H1 (cell line): ENCODE measurements at regions not wholly inside any gene's neighbourhood (a gene's known extent, or its start where the extent isn't known, plus 50 kb on each side); places are given as distances from the start of the nearest gene placed in this dataset.

ENCODE experiments used
- BRCA1 ChIP-seq: IDR thresholded peaks from 2 replicates; pipeline ENCODE4 v1.6.1; 2012; ENCODE audit warnings: low read depth, low read length, improper control_type of control experiment
- CBX5 ChIP-seq: fragments of 300-800, 300-1000 bp; sonication (generic); IDR thresholded peaks from 2 replicates; pipeline ENCODE4 v1.7.1; 2016; ENCODE audit warnings: antibody characterized with exemption, low read length, low read depth
- CBX8 ChIP-seq: fragments of 300-800, 300-1000 bp; sonication (generic); IDR thresholded peaks from 2 replicates; pipeline ENCODE4 v1.7.1; 2016; ENCODE audit warnings: low read depth, low read length, borderline replicate concordance
- CHD7 ChIP-seq: fragments of 300-600 bp; sonication (generic); IDR thresholded peaks from 2 replicates; pipeline ENCODE4 v1.7.1; 2012; ENCODE audit warnings: low read length, moderate library complexity, mild to moderate bottlenecking, inconsistent platforms; ENCODE audit not compliant: insufficient replicate concordance
- EP300 ChIP-seq, 2 experiments: IDR thresholded peaks; 1 replicate in 1 of 2; 2 replicates in 1 of 2; pipeline ENCODE4 v1.6.1; 2011 to 2012; ENCODE audit warnings: low read depth in 2 of 2, low read length in 2 of 2, mild to moderate bottlenecking in 2 of 2, borderline replicate concordance in 1 of 2, inconsistent platforms in 1 of 2, moderate library complexity in 1 of 2
- JUN ChIP-seq: IDR thresholded peaks from 2 replicates; pipeline ENCODE4 v1.6.1; 2011; ENCODE audit warnings: low read depth, mild to moderate bottlenecking, improper control_type of control experiment, low read length
- KDM4A ChIP-seq: IDR thresholded peaks from one replicate; pipeline ENCODE4 v1.7.1; 2012; ENCODE audit warnings: low read depth, mild to moderate bottlenecking, moderate library complexity, low read length, inconsistent platforms; ENCODE audit not compliant: severe bottlenecking
- POLR2AphosphoS5 ChIP-seq: IDR thresholded peaks from 2 replicates; pipeline ENCODE4 v1.6.1; 2011; ENCODE audit warnings: low read depth, low read length
- SIN3A ChIP-seq, 2 experiments: IDR thresholded peaks in 1 of 2; conservative IDR thresholded peaks in 1 of 2; 2 replicates each; pipeline ENCODE4 v1.6.1; 2011 to 2012; ENCODE audit warnings: low read length in 2 of 2, improper control_type of control experiment in 1 of 2, low read depth in 1 of 2, mild to moderate bottlenecking in 1 of 2
- TAF1 ChIP-seq: IDR thresholded peaks from 2 replicates; pipeline ENCODE4 v1.6.1; 2011; ENCODE audit warnings: mild to moderate bottlenecking, low read depth, low read length
- TCF12 ChIP-seq: IDR thresholded peaks from 2 replicates; pipeline ENCODE4 v1.6.1; 2011; ENCODE audit warnings: low read depth, mild to moderate bottlenecking, low read length
- ZNF274 ChIP-seq: IDR thresholded peaks from 2 replicates; pipeline ENCODE4 v1.7.0; 2012; ENCODE audit warnings: low read length, borderline replicate concordance; ENCODE audit errors: extremely low read depth

GRCh38 chr14:85420278-85420677, 109.7 kb upstream of the FLRT2 start (continued):
- TF ChIP-seq CHD7: no peak
- no peak for TF ChIP-seq POLR2AphosphoS5
- no peak for TF ChIP-seq CBX5
- no peak for TF ChIP-seq JUN
- no peak for TF ChIP-seq EP300 (IDR thresholded peaks at IDR 0.05; ENCODE audit: borderline replicate concordance in 1 of 2, low read depth in 2 of 2, low read length in 2 of 2)
- TF ChIP-seq CBX8: no peak
- no peak for TF ChIP-seq KDM4A
- no peak for TF ChIP-seq SIN3A (conservative IDR thresholded peaks at IDR 0.05 in 1 of 2, IDR thresholded peaks at IDR 0.05 in 1 of 2; ENCODE audit: low read depth in 1 of 2, low read length in 2 of 2)
- TF ChIP-seq ZNF274: no peak
- no peak for TF ChIP-seq BRCA1
- TF ChIP-seq TCF12: no peak
- TF ChIP-seq TAF1: no peak
